ENCODE measurements at regions not wholly inside any gene's neighbourhood (a gene's known extent, or its start where the extent isn't known, plus 50 kb on each side); places are given as distances from the start of the nearest gene placed in this dataset.

DNA sequence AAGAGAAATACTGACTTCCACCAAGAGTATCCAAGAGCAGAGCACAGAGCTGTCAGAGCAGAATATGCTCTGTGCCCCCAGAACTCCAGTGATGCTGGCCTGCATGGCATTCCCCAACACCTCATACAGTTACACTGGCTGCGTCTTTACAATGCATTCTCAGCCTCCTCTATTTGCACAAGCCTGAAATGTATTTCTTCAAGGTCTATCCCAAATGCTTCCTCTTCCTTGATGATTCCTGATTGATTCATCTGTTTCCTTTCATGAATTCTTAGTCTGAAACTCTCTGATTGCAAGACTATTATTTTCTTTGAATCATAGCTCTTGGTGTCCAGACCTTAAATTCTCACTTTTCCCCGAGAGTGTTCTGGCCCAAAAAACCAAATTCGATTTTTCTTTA, 664.7 kb downstream of the MECOM start:
- no peaks in the 10 kb centered on the region for H3K9me3 ChIP-seq (ENCODE audit: control insufficient read depth in 1 of 2, low read length in 2 of 2)
- H3K4me1 ChIP-seq (ENCODE audit: control insufficient read depth in 1 of 2, insufficient read depth in 2 of 2, low read length in 2 of 2): peaks cover 3 to 10% of the 10 kb centered on the region in 2 donors
- H3K27me3 ChIP-seq (ENCODE audit: control insufficient read depth in 1 of 2, insufficient read depth in 2 of 2, low read length in 2 of 2): no peaks in the 10 kb centered on the region
- H3K9ac ChIP-seq (ENCODE audit: low read depth in 1 of 2, low read length in 2 of 2): no peak overlapping the region
- no peak overlapping the region for H3K4me3 ChIP-seq (ENCODE audit: low read depth in 1 of 2, low read length in 2 of 2)
- no peak overlapping the region for H3K27ac ChIP-seq (ENCODE audit: low read depth, low read length)
- no peaks in the 10 kb centered on the region for H3K36me3 ChIP-seq (ENCODE audit: control insufficient read depth in 1 of 2, insufficient read depth in 2 of 2, low read length in 2 of 2)

DNA sequence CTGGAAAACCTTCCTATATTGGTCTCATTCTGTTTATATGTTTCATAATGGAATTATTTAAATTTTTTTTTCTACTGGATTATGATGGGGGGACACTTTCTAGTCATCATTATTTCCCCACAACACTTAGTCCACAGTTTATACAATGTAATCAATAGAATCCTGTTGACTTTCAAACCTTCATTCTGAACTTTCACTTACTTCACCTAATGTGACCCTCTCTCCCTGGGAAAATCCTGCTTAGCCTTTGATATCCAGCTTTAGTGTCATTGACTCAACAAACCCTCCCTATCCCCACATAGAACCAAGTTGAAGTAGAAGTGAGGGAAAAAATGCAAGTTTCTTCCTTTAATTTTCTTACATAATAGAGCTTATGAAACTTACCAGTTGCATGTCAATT, 666.0 kb downstream of the MECOM start:
- Histone ChIP-seq H3K36me3 (ENCODE audit: control insufficient read depth in 1 of 2, insufficient read depth in 2 of 2, low read length in 2 of 2) (no peaks in the 10 kb centered on the region), H3K9me3 (ENCODE audit: control insufficient read depth in 1 of 2, low read length in 2 of 2) (no peaks in the 10 kb centered on the region), H3K4me3 (ENCODE audit: low read depth in 1 of 2, low read length in 2 of 2) (no peak overlapping the region), H3K9ac (ENCODE audit: low read depth in 1 of 2, low read length in 2 of 2) (no peak overlapping the region), H3K27ac (ENCODE audit: low read depth, low read length) (no peak overlapping the region), H3K27me3 (ENCODE audit: control insufficient read depth in 1 of 2, insufficient read depth in 2 of 2, low read length in 2 of 2) (no peaks in the 10 kb centered on the region), H3K4me1 (ENCODE audit: control insufficient read depth in 1 of 2, insufficient read depth in 2 of 2, low read length in 2 of 2) (peaks cover 3 to 10% of the 10 kb centered on the region in 2 donors)

DNA sequence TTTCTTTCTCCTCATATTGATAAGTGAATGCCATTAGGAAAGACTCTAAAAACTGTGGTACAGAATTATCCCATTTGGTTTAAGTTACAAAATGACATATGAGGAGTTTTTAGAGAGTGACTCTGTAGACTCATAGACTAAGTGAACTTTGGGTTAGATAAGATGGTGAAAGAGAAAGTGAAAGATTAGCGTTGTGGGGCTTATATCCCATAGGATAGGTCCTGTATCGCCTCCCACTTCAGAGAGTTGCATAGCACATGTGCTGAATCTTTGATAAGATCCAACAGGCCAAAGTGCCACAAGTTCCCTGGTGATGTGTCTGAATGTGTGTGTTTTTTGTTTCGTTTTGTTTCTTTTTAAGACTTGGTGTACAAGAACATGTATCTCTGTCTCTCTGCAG, 666.9 kb downstream of the MECOM start:
- H3K9me3 ChIP-seq (ENCODE audit: control insufficient read depth in 1 of 2, low read length in 2 of 2): no peaks in the 10 kb centered on the region
- H3K27ac ChIP-seq (ENCODE audit: low read depth, low read length): no peak overlapping the region
- H3K4me3 ChIP-seq (ENCODE audit: low read depth in 1 of 2, low read length in 2 of 2): no peak overlapping the region
- H3K9ac ChIP-seq (ENCODE audit: low read depth in 1 of 2, low read length in 2 of 2): no peak overlapping the region
- no peaks in the 10 kb centered on the region for H3K27me3 ChIP-seq (ENCODE audit: control insufficient read depth in 1 of 2, insufficient read depth in 2 of 2, low read length in 2 of 2)
- no peaks in the 10 kb centered on the region for H3K36me3 ChIP-seq (ENCODE audit: control insufficient read depth in 1 of 2, insufficient read depth in 2 of 2, low read length in 2 of 2)
- peaks cover 3 to 10% of the 10 kb centered on the region in 2 donors for H3K4me1 ChIP-seq (ENCODE audit: control insufficient read depth in 1 of 2, insufficient read depth in 2 of 2, low read length in 2 of 2)

DNA sequence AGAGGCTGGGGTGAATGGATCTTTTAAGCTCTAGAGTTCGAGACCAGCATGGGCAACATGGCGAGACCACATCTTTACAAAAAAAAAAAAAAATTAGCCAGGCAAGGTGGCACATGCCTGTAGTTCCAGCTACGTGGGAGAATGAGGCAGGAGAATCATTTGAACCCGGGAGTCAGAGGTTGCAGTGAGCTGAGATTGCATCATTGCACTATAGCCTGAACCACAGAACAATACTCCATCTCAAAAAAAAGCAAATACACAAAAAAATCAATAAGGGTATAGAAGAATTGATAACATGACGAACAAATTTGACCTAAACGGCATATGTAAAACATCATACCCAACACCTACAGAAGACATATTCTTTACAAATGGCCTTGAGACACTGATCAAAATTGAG, 668.4 kb downstream of the MECOM start:
- H3K9me3 ChIP-seq (ENCODE audit: control insufficient read depth in 1 of 2, low read length in 2 of 2): no peaks in the 10 kb centered on the region
- H3K36me3 ChIP-seq (ENCODE audit: control insufficient read depth in 1 of 2, insufficient read depth in 2 of 2, low read length in 2 of 2): no peaks in the 10 kb centered on the region
- H3K9ac ChIP-seq (ENCODE audit: low read depth in 1 of 2, low read length in 2 of 2): no peak overlapping the region
- H3K27me3 ChIP-seq (ENCODE audit: control insufficient read depth in 1 of 2, insufficient read depth in 2 of 2, low read length in 2 of 2): no peaks in the 10 kb centered on the region
- no peak overlapping the region for H3K4me3 ChIP-seq (ENCODE audit: low read depth in 1 of 2, low read length in 2 of 2)
- no peak overlapping the region for H3K27ac ChIP-seq (ENCODE audit: low read depth, low read length)
- peaks cover 3 to 10% of the 10 kb centered on the region in 2 donors for H3K4me1 ChIP-seq (ENCODE audit: control insufficient read depth in 1 of 2, insufficient read depth in 2 of 2, low read length in 2 of 2)

DNA sequence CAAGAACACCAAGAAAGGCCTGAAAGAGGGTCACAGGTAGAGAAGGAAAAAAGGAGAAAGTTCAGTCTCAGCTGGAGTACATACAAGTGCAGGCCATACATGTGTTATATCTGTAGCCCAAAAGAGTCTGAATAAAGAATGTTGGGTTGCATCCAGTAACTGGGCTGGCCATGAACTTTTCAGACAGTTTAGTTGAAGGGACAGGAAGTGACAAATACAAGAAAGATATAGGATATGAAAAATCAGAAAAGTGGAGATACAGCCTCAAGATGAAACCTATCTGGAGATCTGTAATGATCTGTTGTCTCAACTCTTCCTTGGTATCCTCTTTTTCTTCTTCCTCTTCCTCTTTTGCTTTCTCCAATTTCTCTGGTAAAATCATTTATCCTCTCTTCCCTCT, 671.7 kb downstream of the MECOM start:
- Histone ChIP-seq H3K4me1 (ENCODE audit: control insufficient read depth in 1 of 2, insufficient read depth in 2 of 2, low read length in 2 of 2) (peaks cover 3 to 6% of the 10 kb centered on the region in 2 donors), H3K27ac (ENCODE audit: low read depth, low read length) (no peak overlapping the region), H3K27me3 (ENCODE audit: control insufficient read depth in 1 of 2, insufficient read depth in 2 of 2, low read length in 2 of 2) (no peaks in the 10 kb centered on the region), H3K9me3 (ENCODE audit: control insufficient read depth in 1 of 2, low read length in 2 of 2) (no peaks in the 10 kb centered on the region), H3K36me3 (ENCODE audit: control insufficient read depth in 1 of 2, insufficient read depth in 2 of 2, low read length in 2 of 2) (no peaks in the 10 kb centered on the region), H3K4me3 (ENCODE audit: low read depth in 1 of 2, low read length in 2 of 2) (no peak overlapping the region), H3K9ac (ENCODE audit: low read depth in 1 of 2, low read length in 2 of 2) (no peak overlapping the region)

DNA sequence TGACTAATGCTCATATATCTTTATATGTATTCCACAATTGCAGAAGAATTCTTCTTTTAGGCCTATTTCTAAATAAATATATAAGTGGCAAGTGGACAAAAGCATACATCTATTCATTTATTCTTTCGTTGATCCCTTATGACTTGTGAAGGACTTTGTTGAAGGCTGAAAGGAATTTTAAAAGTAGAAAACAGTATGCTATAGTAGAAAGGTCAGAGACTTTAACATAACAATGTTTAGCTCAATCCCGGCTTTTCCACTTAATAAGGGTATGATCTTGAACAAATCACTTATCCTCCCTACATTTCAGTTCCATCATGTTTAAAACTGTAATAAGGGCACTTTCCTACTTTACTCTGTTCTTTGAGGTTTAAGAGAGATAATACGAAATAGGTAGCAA, 672.9 kb downstream of the MECOM start:
- H3K27me3 ChIP-seq (ENCODE audit: control insufficient read depth in 1 of 2, insufficient read depth in 2 of 2, low read length in 2 of 2): no peaks in the 10 kb centered on the region
- no peaks in the 10 kb centered on the region for H3K36me3 ChIP-seq (ENCODE audit: control insufficient read depth in 1 of 2, insufficient read depth in 2 of 2, low read length in 2 of 2)
- H3K4me3 ChIP-seq (ENCODE audit: low read depth in 1 of 2, low read length in 2 of 2): no peak overlapping the region
- no peak overlapping the region for H3K27ac ChIP-seq (ENCODE audit: low read depth, low read length)
- H3K4me1 ChIP-seq (ENCODE audit: control insufficient read depth in 1 of 2, insufficient read depth in 2 of 2, low read length in 2 of 2): peaks cover 0 to 3% of the 10 kb centered on the region in 2 donors
- no peak overlapping the region for H3K9ac ChIP-seq (ENCODE audit: low read depth in 1 of 2, low read length in 2 of 2)
- no peaks in the 10 kb centered on the region for H3K9me3 ChIP-seq (ENCODE audit: control insufficient read depth in 1 of 2, low read length in 2 of 2)

DNA sequence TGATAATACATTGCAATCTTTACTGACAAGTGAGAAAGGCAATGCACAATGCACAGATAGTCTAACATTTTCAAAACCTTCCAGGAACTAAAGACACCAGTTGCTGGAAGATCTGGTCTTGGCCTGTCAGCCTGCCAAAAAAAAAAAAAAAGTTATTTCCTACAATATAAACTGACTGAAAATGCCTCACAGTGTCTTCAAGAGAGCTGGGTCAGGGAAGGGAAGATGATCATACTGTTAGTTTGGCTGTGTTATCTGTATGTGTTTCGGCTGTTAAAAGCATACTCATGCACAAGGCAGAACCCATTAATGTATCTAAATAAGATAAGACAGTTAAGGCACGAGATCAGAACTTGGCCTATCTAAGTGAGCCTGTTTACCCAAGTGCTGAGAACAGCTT, 673.4 kb downstream of the MECOM start:
- H3K36me3 ChIP-seq (ENCODE audit: control insufficient read depth in 1 of 2, insufficient read depth in 2 of 2, low read length in 2 of 2): no peaks in the 10 kb centered on the region
- no peaks in the 10 kb centered on the region for H3K9me3 ChIP-seq (ENCODE audit: control insufficient read depth in 1 of 2, low read length in 2 of 2)
- H3K27me3 ChIP-seq (ENCODE audit: control insufficient read depth in 1 of 2, insufficient read depth in 2 of 2, low read length in 2 of 2): no peaks in the 10 kb centered on the region
- no peak overlapping the region for H3K27ac ChIP-seq (ENCODE audit: low read depth, low read length)
- H3K4me3 ChIP-seq (ENCODE audit: low read depth in 1 of 2, low read length in 2 of 2): no peak overlapping the region
- H3K9ac ChIP-seq (ENCODE audit: low read depth in 1 of 2, low read length in 2 of 2): no peak overlapping the region
- peaks cover 0 to 3% of the 10 kb centered on the region in 2 donors for H3K4me1 ChIP-seq (ENCODE audit: control insufficient read depth in 1 of 2, insufficient read depth in 2 of 2, low read length in 2 of 2)

DNA sequence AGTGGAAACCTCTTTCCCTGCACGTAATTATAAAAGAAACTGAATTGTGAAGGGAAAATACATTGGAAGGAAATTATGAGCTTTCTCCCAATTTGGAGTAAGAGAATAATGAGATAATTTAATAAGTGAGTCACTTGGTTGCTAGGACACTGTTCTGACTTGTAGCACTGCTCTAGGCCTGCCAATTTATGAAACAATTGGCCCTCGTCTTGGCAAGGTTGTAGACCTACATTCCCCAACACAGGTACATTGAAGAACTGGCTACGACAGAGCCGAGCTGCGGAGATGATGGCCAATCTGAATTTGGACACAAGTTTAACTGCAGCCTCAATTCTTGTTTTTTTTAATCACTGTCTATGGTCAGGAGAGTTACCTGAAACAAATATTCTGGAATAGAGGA, 674.1 kb downstream of the MECOM start:
- Histone ChIP-seq H3K36me3 (ENCODE audit: control insufficient read depth in 1 of 2, insufficient read depth in 2 of 2, low read length in 2 of 2) (no peaks in the 10 kb centered on the region), H3K9ac (ENCODE audit: low read depth in 1 of 2, low read length in 2 of 2) (no peak overlapping the region), H3K4me1 (ENCODE audit: control insufficient read depth in 1 of 2, insufficient read depth in 2 of 2, low read length in 2 of 2) (peaks cover 0 to 3% of the 10 kb centered on the region in 2 donors), H3K27ac (ENCODE audit: low read depth, low read length) (no peak overlapping the region), H3K27me3 (ENCODE audit: control insufficient read depth in 1 of 2, insufficient read depth in 2 of 2, low read length in 2 of 2) (no peaks in the 10 kb centered on the region), H3K4me3 (ENCODE audit: low read depth in 1 of 2, low read length in 2 of 2) (no peak overlapping the region), H3K9me3 (ENCODE audit: control insufficient read depth in 1 of 2, low read length in 2 of 2) (no peaks in the 10 kb centered on the region)

DNA sequence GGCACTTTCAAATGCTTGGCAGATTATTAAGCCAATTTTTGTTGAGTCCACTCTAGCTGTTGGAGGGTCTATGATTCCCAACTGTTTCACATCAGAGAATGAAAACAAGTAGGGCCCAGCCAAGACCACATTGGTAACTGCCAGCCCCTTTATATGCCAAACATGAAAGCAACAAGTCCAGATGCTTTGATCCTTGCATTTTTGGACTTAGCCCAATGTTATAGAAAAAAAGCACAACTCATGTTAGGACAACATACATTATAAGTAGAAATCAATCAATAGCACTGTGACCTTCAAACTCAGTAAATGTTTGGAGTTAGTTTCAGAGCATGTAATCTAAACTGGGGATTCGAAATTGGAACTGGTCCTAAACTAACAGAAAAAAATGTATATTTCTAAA, 674.7 kb downstream of the MECOM start:
- Histone ChIP-seq H3K4me3 (ENCODE audit: low read depth in 1 of 2, low read length in 2 of 2) (no peak overlapping the region), H3K9ac (ENCODE audit: low read depth in 1 of 2, low read length in 2 of 2) (no peak overlapping the region), H3K9me3 (ENCODE audit: control insufficient read depth in 1 of 2, low read length in 2 of 2) (no peaks in the 10 kb centered on the region), H3K27ac (ENCODE audit: low read depth, low read length) (no peak overlapping the region), H3K27me3 (ENCODE audit: control insufficient read depth in 1 of 2, insufficient read depth in 2 of 2, low read length in 2 of 2) (no peaks in the 10 kb centered on the region), H3K36me3 (ENCODE audit: control insufficient read depth in 1 of 2, insufficient read depth in 2 of 2, low read length in 2 of 2) (no peaks in the 10 kb centered on the region), H3K4me1 (ENCODE audit: control insufficient read depth in 1 of 2, insufficient read depth in 2 of 2, low read length in 2 of 2) (peaks cover 0 to 3% of the 10 kb centered on the region in 2 donors)

DNA sequence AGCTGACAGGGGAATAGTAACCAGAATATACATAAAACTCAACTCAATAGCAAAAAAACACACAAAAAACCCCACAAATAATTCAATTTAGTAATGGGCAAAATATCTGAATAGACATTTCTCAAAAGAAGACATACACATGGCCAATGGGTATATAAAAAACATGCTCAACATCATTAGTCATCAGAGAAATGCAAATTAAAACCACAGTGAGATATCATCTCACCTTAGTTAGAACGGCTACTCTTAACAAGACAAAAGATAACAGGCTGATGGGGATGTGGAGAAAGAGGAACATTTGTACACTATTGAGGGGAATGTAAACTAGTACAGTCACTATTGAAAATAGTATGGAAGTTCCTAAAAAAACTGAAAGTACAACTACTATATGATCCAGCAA, 678.6 kb downstream of the MECOM start:
- Histone ChIP-seq H3K27me3 (ENCODE audit: control insufficient read depth in 1 of 2, insufficient read depth in 2 of 2, low read length in 2 of 2) (no peaks in the 10 kb centered on the region), H3K4me3 (ENCODE audit: low read depth in 1 of 2, low read length in 2 of 2) (no peak overlapping the region), H3K27ac (ENCODE audit: low read depth, low read length) (no peak overlapping the region), H3K36me3 (ENCODE audit: control insufficient read depth in 1 of 2, insufficient read depth in 2 of 2, low read length in 2 of 2) (no peaks in the 10 kb centered on the region), H3K4me1 (ENCODE audit: control insufficient read depth in 1 of 2, insufficient read depth in 2 of 2, low read length in 2 of 2) (peaks cover 0 to 3% of the 10 kb centered on the region in 2 donors), H3K9ac (ENCODE audit: low read depth in 1 of 2, low read length in 2 of 2) (no peak overlapping the region), H3K9me3 (ENCODE audit: control insufficient read depth in 1 of 2, low read length in 2 of 2) (no peaks in the 10 kb centered on the region)

DNA sequence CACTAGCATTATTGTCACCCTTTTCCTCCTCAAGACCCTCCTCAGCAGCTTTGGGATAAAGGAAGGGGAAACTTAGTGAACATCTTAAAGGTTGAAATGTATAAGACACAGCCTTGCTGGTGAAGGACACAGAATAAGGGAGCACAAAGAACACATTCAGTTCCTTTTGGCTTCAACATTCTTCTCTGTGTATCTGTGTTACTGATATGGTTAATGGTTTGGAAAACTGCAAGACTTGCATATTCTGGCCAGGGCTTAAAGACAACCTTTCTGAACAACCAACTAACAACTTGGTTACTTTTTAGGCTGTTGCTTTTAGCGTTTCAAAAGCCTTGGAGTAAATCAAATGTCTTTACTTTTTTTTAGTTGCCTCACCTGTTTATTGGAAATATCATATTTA, 680.5 kb downstream of the MECOM start:
- no peaks in the 10 kb centered on the region for H3K36me3 ChIP-seq (ENCODE audit: control insufficient read depth in 1 of 2, insufficient read depth in 2 of 2, low read length in 2 of 2)
- H3K27me3 ChIP-seq (ENCODE audit: control insufficient read depth in 1 of 2, insufficient read depth in 2 of 2, low read length in 2 of 2): no peaks in the 10 kb centered on the region
- H3K4me1 ChIP-seq (ENCODE audit: control insufficient read depth in 1 of 2, insufficient read depth in 2 of 2, low read length in 2 of 2): no peaks in the 10 kb centered on the region
- H3K4me3 ChIP-seq (ENCODE audit: low read depth in 1 of 2, low read length in 2 of 2): no peak overlapping the region
- no peaks in the 10 kb centered on the region for H3K9me3 ChIP-seq (ENCODE audit: control insufficient read depth in 1 of 2, low read length in 2 of 2)
- no peak overlapping the region for H3K27ac ChIP-seq (ENCODE audit: low read depth, low read length)
- H3K9ac ChIP-seq (ENCODE audit: low read depth in 1 of 2, low read length in 2 of 2): no peak overlapping the region

All from duodenal mucosa (tissue), 2 donors.